Erythroblast (primary cell): ENCODE measurements at regions not wholly inside any gene's neighbourhood (a gene's known extent, or its start where the extent isn't known, plus 50 kb on each side); places are given as distances from the start of the nearest gene placed in this dataset.

ENCODE experiments used
- GATA1 ChIP-seq: IDR thresholded peaks from 2 replicates; pipeline ENCODE4 v1.6.1; 2011; ENCODE audit warnings: low read depth, mild to moderate bottlenecking, control low read depth, low read length, moderate library complexity
- POLR2A ChIP-seq: IDR thresholded peaks from 2 replicates; pipeline ENCODE4 v1.6.1; 2011; ENCODE audit warnings: mild to moderate bottlenecking, low read length

DNA sequence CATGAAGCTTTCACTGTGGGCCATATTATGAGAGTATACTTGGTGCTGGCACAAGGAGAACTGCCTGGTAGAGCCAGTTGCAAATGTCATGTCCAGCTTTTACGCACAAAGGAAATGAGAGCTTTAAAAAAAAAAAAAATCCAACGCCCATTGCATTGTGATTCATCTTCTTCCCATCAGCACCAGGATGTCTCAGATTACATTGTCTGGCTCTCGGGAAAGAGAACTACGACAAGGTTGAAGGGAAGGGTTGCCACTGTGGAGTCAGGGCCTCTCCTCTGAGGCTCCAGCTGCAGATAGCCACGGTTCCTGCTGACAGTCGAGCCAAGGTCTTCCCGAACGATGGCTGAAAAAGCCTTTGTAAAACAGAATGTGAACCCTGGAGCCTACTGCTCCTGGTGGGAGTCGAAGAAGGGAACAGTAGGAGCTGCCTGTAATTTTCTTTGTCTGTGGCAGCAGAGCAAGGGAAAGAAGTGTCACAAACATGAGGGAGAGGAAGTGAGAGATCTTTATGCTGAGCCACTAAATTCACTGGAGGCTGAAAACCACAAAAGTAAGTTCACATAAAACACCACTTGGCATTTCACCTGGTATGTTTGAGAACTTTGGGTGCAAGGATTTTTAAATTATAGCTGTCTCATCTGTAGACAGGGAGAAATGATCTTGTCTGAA is 704.7 kb downstream of the DIAPH3 start:
- TF ChIP-seq POLR2A (no peak), GATA1 (no peak)
